ENCODE measurements at regions not wholly inside any gene's neighbourhood (a gene's known extent, or its start where the extent isn't known, plus 50 kb on each side); places are given as distances from the start of the nearest gene placed in this dataset.

- no peak overlapping the region for H3K56ac ChIP-seq (replicated peaks; ENCODE audit: insufficient read length, low read depth, low read length)
- ChIA-PET CTCF (ENCODE audit: partially characterized antibody) (interaction anchor here (0.8 to 2.2 kb wide), 4 partner anchors 9 to 64 kb away, joined by 3 to 10 read pairs (median 6); no protein-coding TSS in a partner anchor), POLR2A (ENCODE audit: partially characterized antibody) (interaction anchor here (1.3 to 2.0 kb wide), 3 partner anchors 11 to 32 kb away, joined by 3 to 7 read pairs (median 3); no protein-coding TSS in a partner anchor)
- H2BK12ac ChIP-seq (ENCODE audit: low read depth, low read length), result no peak overlapping the region
- no peak overlapping the region for H3K27ac ChIP-seq (ENCODE audit: low read depth, low read length)
- H2AFZ ChIP-seq (ENCODE audit: low read length), result no peak overlapping the region
- H4K5ac ChIP-seq (ENCODE audit: insufficient read length, low read depth, low read length), result no peak overlapping the region
- peaks cover 9 to 18% of the 10 kb centered on the region in 2 experiments for H4K20me1 ChIP-seq (replicated peaks in 1 of 2; ENCODE audit: control insufficient read depth in 1 of 2, insufficient read depth in 2 of 2, low read length in 2 of 2)
- no peak overlapping the region for H3K23ac ChIP-seq (ENCODE audit: insufficient read length)
- H4K8ac ChIP-seq (ENCODE audit: extremely low read depth, insufficient read depth, low read length), result no peak overlapping the region
- no peak overlapping the region for H3K4me3 ChIP-seq (ENCODE audit: extremely low read depth in 1 of 4, insufficient read depth in 2 of 4, low read depth in 3 of 4, low read length in 4 of 4)
- no peaks in the 10 kb centered on the region for H3K9me3 ChIP-seq (ENCODE audit: insufficient read depth in 2 of 2, low read depth in 1 of 2, low read length in 1 of 2)
- no peak overlapping the region for H3K9ac ChIP-seq (replicated peaks in 1 of 4; ENCODE audit: extremely low read depth in 1 of 4, low read depth in 3 of 4, low read length in 3 of 4)
- FAIRE-seq (no peak), DNase-seq (ENCODE audit: low read depth in 1 of 2, low spot score in 2 of 2) (no peak)
- H4K91ac ChIP-seq (replicated peaks; ENCODE audit: insufficient read length, low read length), result no peak overlapping the region
- no peak overlapping the region for H3K14ac ChIP-seq (ENCODE audit: insufficient read length)
- no peak overlapping the region for H2BK5ac ChIP-seq (ENCODE audit: low read depth, low read length)
- H3K4me2 ChIP-seq (ENCODE audit: insufficient read depth in 1 of 2, low read depth in 2 of 2, low read length in 2 of 2), result no peak overlapping the region
- H3K27me3 ChIP-seq (replicated peaks in 1 of 4; ENCODE audit: control insufficient read depth in 3 of 4, extremely low read depth in 1 of 4, insufficient read depth in 3 of 4, low read length in 3 of 4), result no peaks in the 10 kb centered on the region
- peaks cover 0 to 65% of the 10 kb centered on the region in 2 experiments; a peak in 2 of 4 replicates for H3K79me2 ChIP-seq (ENCODE audit: control insufficient read depth in 1 of 2, insufficient read depth in 2 of 2, low read length in 2 of 2)
- H2BK15ac ChIP-seq (ENCODE audit: low read length), result no peak overlapping the region
- no peak overlapping the region for H2BK120ac ChIP-seq (replicated peaks; ENCODE audit: low read depth, low read length)
- H3K79me1 ChIP-seq (ENCODE audit: low read depth, low read length), result peaks cover 3% of the 10 kb centered on the region; the same call in 1 of the 2 replicates
- H2BK20ac ChIP-seq (ENCODE audit: low read length), result no peak overlapping the region
- no peaks in the 10 kb centered on the region for H3K36me3 ChIP-seq (ENCODE audit: control insufficient read depth in 2 of 4, insufficient read depth in 4 of 4, low read length in 3 of 4)
- no peaks in the 10 kb centered on the region for H3K23me2 ChIP-seq (ENCODE audit: low read depth, low read length)
- no peak overlapping the region for H3K4ac ChIP-seq (replicated peaks; ENCODE audit: insufficient read length, low read depth, low read length)
- H3K18ac ChIP-seq (ENCODE audit: extremely low read depth, low read length), result no peak overlapping the region
- H3K4me1 ChIP-seq (replicated peaks in 1 of 4; ENCODE audit: control insufficient read depth in 3 of 4, insufficient read depth in 4 of 4, low read length in 3 of 4), result peaks cover 0 to 6% (median 2%) of the 10 kb centered on the region in 4 experiments; a peak in 3 of 7 replicates
- 94% methylated on average over 5 of the region's 5 CpGs; no CpG with 5 or more reads in 1 of the 2 experiments for WGBS, 2 experiments (ENCODE audit: extremely low coverage in 1 of 2, insufficient coverage in 1 of 2, insufficient read length in 1 of 2, insufficient replicate concordance in 2 of 2, low coverage in 1 of 2, low lambda C conversion rate in 2 of 2, missing lambda C conversion rate in 1 of 2)
- H2AK5ac ChIP-seq (ENCODE audit: low read depth, low read length), result no peak overlapping the region; the same call in 1 of the 2 replicates
- TF ChIP-seq BRCA1 (IDR thresholded peaks at IDR 0.05; ENCODE audit: low read depth, low read length) (no peak), PHF8 (conservative IDR thresholded peaks at IDR 0.05; ENCODE audit: low read depth, low read length) (no peak), BACH1 (IDR thresholded peaks at IDR 0.05; ENCODE audit: low read length) (no peak), JUND (IDR thresholded peaks at IDR 0.05; ENCODE audit: low read length) (no peak), ZNF274 (IDR thresholded peaks at IDR 0.05; ENCODE audit: borderline replicate concordance, extremely low read depth, low read length) (no peak), TCF12 (IDR thresholded peaks at IDR 0.05; ENCODE audit: low read depth, low read length) (no peak), CHD2 (IDR thresholded peaks at IDR 0.05; ENCODE audit: low read length) (no peak), SP4 (IDR thresholded peaks at IDR 0.05; ENCODE audit: low read length) (no peak), SAP30 (IDR thresholded peaks at IDR 0.05; ENCODE audit: insufficient read depth, insufficient replicate concordance, low read length) (no peak), POU5F1 (IDR thresholded peaks at IDR 0.05; ENCODE audit: low read depth, low read length) (no peak), NRF1 (IDR thresholded peaks at IDR 0.05; ENCODE audit: low read depth, low read length) (no peak), TEAD4 (IDR thresholded peaks at IDR 0.05; ENCODE audit: low read depth, low read length) (no peak), POLR2A (IDR thresholded peaks at IDR 0.05; ENCODE audit: control extremely low read depth in 1 of 2, low read depth in 2 of 2, low read length in 2 of 2) (no peak), TBP (IDR thresholded peaks at IDR 0.05; ENCODE audit: low read depth, low read length) (no peak), TAF7 (optimal IDR thresholded peaks at IDR 0.05; ENCODE audit: borderline replicate concordance, low read depth, low read length) (no peak), RNF2 (IDR thresholded peaks at IDR 0.05; ENCODE audit: borderline replicate concordance, low read depth, low read length, missing control alignments, poor library complexity, severe bottlenecking) (no peak)
Measured at GRCh38 chr12:125269276-125269675, 204.0 kb downstream of the AACS start.
